Activated CD8-positive, alpha-beta T cell treated with anti-CD3 and anti-CD28 coated beads for 36 hours (primary cell): ENCODE measurements at regions not wholly inside any gene's neighbourhood (a gene's known extent, or its start where the extent isn't known, plus 50 kb on each side); places are given as distances from the start of the nearest gene placed in this dataset.

ENCODE experiments used
- ATAC-seq: fragments of 200-7000 bp; cut with Tn5 transposase; one replicate; pipeline ENCODE4 v1.10.0; 2021; ENCODE audit warnings: mild to moderate bottlenecking, moderate library complexity
- CTCF ChIA-PET: fragments of 350-600 bp; sonication (Branson Sonifier 250); formaldehyde crosslinking; loops from one replicate; lab custom pipeline; 2021; ENCODE audit warnings: antibody characterized with exemption; lab: Charles Lee
- POLR2A ChIA-PET: fragments of 350-600 bp; sonication (Branson Sonifier 250); formaldehyde crosslinking; loops from one replicate; lab custom pipeline; 2021; ENCODE audit warnings: antibody characterized with exemption; lab: Charles Lee
- DNase-seq: peaks from one replicate; pipeline ENCODE4 v3.0.0-alpha.2; 2020
- H3K27ac Mint-ChIP-seq: one replicate; pipeline ENCODE4 v1.8.0; 2021; ENCODE audit warnings: mild to moderate bottlenecking, mixed read lengths
- H3K27me3 Mint-ChIP-seq: one replicate; pipeline ENCODE4 v1.8.0; 2021; ENCODE audit warnings: mixed read lengths
- H3K36me3 Mint-ChIP-seq: one replicate; pipeline ENCODE4 v1.8.0; 2021; ENCODE audit warnings: low read depth, mixed read lengths
- H3K4me1 Mint-ChIP-seq: one replicate; pipeline ENCODE4 v1.8.0; 2021; ENCODE audit warnings: low read depth, mixed read lengths
- H3K4me3 Mint-ChIP-seq: one replicate; pipeline ENCODE4 v1.8.0; 2021; ENCODE audit warnings: mild to moderate bottlenecking, moderate library complexity, mixed read lengths
- H3K9me3 Mint-ChIP-seq: one replicate; pipeline ENCODE4 v1.8.0; 2021; ENCODE audit warnings: mixed read lengths
- intact Hi-C: fragments of 100-400 bp; cut with micrococcal nuclease; formaldehyde crosslinking; loops from one replicate; pipeline ENCODE4 v1.10.0; 2022
- TF ChIP-seq, protein P1 (sequence below): fragments of 200-600 bp; IDR thresholded peaks from one replicate; pipeline ENCODE4 v1.8.0; 2022; ENCODE audit warnings: antibody characterized with exemption, mild to moderate bottlenecking

DNA sequence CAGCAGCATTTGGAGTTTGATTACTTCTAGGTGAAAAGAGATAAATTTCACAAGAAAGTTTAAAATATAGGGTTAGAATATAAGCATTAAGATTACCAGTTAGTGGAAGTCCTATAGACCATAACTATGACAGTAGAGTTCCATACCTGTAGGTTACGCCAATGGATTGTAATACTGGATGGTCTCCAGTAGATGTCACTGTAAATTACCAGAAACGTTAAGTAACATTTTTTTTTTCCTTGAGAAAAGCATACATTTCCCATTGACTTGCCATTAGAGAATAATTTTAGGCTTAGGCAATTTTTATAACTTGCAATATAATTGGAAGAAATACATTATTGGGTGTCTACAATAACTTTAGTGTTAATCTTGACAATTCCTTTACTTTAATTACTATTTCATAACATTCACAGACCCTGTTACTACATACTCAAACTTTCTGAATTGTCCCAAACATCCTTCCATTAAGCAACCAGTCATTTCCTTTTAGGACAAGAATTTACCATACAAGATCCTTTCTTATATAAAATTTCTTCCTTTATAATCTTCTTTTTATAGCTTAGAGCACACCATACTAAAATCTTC, 304.1 kb upstream of the TECRL start:
- DNase-seq (no peak), ATAC-seq (no peak)
- no peaks in the 10 kb centered on the region for H3K36me3 Mint-ChIP-seq
- no peaks in the 10 kb centered on the region for H3K4me1 Mint-ChIP-seq
- CTCF ChIA-PET, result interaction anchor here (0.8 kb wide), 1 partner anchor 11 kb away, joined by 4 read pairs; no protein-coding TSS in a partner anchor
- POLR2A ChIA-PET, result no interaction called here
- no peak overlapping the region for H3K27ac Mint-ChIP-seq
- no peaks in the 10 kb centered on the region for H3K27me3 Mint-ChIP-seq
- intact Hi-C loops, result no loop called here
- TF ChIP-seq, protein P1, sequence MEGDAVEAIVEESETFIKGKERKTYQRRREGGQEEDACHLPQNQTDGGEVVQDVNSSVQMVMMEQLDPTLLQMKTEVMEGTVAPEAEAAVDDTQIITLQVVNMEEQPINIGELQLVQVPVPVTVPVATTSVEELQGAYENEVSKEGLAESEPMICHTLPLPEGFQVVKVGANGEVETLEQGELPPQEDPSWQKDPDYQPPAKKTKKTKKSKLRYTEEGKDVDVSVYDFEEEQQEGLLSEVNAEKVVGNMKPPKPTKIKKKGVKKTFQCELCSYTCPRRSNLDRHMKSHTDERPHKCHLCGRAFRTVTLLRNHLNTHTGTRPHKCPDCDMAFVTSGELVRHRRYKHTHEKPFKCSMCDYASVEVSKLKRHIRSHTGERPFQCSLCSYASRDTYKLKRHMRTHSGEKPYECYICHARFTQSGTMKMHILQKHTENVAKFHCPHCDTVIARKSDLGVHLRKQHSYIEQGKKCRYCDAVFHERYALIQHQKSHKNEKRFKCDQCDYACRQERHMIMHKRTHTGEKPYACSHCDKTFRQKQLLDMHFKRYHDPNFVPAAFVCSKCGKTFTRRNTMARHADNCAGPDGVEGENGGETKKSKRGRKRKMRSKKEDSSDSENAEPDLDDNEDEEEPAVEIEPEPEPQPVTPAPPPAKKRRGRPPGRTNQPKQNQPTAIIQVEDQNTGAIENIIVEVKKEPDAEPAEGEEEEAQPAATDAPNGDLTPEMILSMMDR, result peak; percentile 50
- H3K4me3 Mint-ChIP-seq, result no peak overlapping the region
- no peaks in the 10 kb centered on the region for H3K9me3 Mint-ChIP-seq

DNA sequence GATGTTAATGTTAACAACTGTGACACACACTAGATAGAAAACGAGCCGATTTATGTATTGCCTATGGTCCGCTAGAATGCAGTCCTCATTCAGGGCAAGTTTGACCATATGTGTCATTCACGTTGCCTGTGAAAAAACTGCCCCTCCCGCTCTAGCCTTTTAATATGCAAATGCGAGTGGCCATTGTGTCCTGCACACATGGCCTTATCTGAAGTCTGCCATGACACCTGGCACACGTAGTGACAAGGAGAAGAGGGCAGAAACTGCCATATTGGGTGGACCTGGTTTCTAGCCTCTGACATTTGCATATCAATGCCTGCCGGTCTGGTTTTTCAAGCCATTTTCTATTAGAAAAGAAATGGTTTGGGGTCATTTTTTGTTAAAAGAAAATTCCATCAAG, 303.3 kb upstream of the TECRL start:
- H3K9me3 Mint-ChIP-seq, result no peaks in the 10 kb centered on the region
- no peaks in the 10 kb centered on the region for H3K27me3 Mint-ChIP-seq
- TF ChIP-seq, protein P1, result no peak
- H3K4me1 Mint-ChIP-seq, result no peaks in the 10 kb centered on the region
- ChIA-PET CTCF (interaction anchor here (0.8 kb wide), 1 partner anchor 10 kb away, joined by 4 read pairs; no protein-coding TSS in a partner anchor), POLR2A (no interaction called here)
- H3K27ac Mint-ChIP-seq, result no peak overlapping the region
- DNase-seq, result no peak
- intact Hi-C loops, result no loop called here
- ATAC-seq, result no peak
- H3K36me3 Mint-ChIP-seq, result no peaks in the 10 kb centered on the region
- H3K4me3 Mint-ChIP-seq, result no peak overlapping the region

DNA sequence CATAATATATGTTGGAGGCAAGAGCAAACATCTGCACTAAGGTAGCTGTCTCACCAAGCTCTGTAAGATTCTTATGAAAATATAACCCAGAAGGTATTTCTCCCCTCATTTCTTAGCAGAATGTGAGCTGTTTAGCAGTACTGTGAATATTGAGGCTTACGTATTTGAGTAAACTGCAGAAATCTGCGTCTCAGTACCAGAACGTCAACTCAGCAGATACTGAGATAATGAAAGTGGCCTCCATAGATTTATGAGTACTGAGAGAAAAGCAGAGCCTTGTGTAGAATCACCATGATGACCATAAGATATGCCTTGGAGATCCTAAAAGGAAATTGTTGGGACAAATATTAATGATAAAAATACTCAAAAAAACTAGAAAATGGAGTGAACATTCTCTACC, 296.7 kb upstream of the TECRL start:
- intact Hi-C loops, result no loop called here
- POLR2A ChIA-PET, result no interaction called here
- no peaks in the 10 kb centered on the region for H3K27me3 Mint-ChIP-seq

DNA sequence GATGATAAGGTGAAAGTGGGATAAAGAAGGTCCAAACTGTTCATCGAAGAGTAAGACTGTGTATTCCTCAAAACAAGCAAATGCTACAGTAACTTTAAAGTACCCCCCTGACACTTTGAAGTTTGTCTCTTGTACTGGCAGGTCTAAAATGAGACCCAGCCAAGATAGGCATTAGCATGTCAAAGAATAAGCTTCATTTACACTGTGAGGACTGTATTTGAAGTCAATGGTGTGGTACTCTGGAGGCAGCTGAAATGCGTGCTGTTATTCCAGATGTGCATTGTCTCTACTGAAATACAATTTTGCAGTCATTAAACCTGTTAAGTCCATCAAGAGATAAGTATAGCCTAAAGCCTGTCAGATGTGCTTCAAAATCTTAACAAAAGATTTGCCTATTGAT, 288.9 kb upstream of the TECRL start:
- CTCF ChIA-PET, result no interaction called here
- Mint-ChIP-seq H3K9me3 (peaks cover 5% of the 10 kb centered on the region), H3K27me3 (no peaks in the 10 kb centered on the region), H3K4me1 (no peaks in the 10 kb centered on the region), H3K36me3 (no peaks in the 10 kb centered on the region), H3K27ac (no peak overlapping the region), H3K4me3 (no peak overlapping the region)
- DNase-seq, result no peak
- TF ChIP-seq, protein P1, result no peak
- POLR2A ChIA-PET, result no interaction called here
- ATAC-seq, result no peak
- intact Hi-C loops, result no loop called here

More for the DNA sequence above, 296.7 kb upstream of the TECRL start:
- peaks cover 14% of the 10 kb centered on the region for H3K9me3 Mint-ChIP-seq
- H3K27ac Mint-ChIP-seq, result no peak overlapping the region
- no peaks in the 10 kb centered on the region for H3K36me3 Mint-ChIP-seq
- no peak overlapping the region for H3K4me3 Mint-ChIP-seq
- CTCF ChIA-PET, result no interaction called here
- DNase-seq, result no peak
- H3K4me1 Mint-ChIP-seq, result no peaks in the 10 kb centered on the region
- TF ChIP-seq, protein P1, result no peak
- no peak for ATAC-seq

DNA sequence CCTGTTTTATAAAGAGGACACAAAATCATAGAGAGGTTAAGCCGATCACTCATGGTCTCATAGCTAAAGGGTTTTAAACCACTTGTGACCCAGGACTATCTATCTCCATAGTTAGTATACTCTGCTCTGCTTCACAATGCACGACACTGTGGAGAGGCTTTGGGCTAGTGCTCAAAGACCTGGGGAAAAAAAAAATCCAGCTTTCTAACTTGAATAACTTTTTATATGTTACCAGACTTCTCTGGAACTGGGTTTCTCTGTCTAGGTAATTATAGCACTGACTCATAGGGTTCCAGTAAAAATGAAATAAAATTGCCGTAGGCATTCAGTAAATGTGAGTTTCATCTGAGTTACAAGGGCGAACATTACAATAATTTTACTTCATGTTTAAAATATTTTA, 273.7 kb upstream of the TECRL start:
- Mint-ChIP-seq H3K36me3 (no peaks in the 10 kb centered on the region), H3K9me3 (peaks cover 1% of the 10 kb centered on the region), H3K27ac (no peak overlapping the region), H3K4me1 (no peaks in the 10 kb centered on the region), H3K27me3 (no peaks in the 10 kb centered on the region), H3K4me3 (no peak overlapping the region)
- intact Hi-C loops, result no loop called here
- TF ChIP-seq, protein P1, result no peak
- no peak for DNase-seq
- POLR2A ChIA-PET, result no interaction called here
- no peak for ATAC-seq
- CTCF ChIA-PET, result no interaction called here
